ENCODE measurements at regions not wholly inside any gene's neighbourhood (a gene's known extent, or its start where the extent isn't known, plus 50 kb on each side); places are given as distances from the start of the nearest gene placed in this dataset.
"Not testable (repeated sequence)": the region's sequence is repeated elsewhere in the genome, so short reads cannot be mapped to it uniquely, and the experiment has no call there.

DNA sequence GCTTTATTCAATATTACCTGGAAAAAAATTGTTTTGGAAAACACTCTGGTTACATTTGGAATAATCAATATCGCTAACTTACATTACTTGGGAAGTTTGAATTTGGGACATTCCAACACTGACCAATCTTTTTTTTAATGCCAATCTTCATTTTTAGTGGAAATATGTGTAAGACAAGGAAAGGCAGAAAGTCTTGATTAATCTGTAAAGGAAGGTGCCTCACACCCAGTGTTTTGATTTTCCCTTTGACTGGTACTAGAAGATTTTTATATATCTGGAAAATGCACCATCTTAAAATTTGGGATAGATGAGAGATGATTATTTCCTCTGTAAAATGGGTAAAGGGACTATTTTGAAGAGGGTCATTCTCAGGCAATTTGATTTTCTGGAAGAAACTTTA lies 879.2 kb upstream of the ZEB2 start:
- no peak for DNase-seq

DNA sequence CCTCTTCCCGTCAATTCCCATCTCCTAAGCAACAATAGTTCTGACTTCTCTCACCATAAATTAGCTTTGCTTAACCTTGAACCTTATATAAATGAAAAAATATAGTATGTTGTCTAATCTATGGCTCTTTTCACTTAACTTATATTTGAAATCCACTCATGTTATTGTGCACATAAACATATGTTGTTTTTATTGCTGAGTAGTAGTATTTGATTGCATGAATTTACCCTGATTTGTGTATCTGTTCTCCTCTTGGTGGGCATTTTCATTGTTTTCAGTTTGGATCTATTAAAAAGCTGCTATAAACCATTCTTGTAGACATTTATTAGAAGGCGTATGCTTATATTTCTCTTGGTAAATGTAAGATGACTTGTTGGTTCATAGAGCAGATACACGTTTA lies 874.3 kb upstream of the ZEB2 start:
- no peak for DNase-seq

DNA sequence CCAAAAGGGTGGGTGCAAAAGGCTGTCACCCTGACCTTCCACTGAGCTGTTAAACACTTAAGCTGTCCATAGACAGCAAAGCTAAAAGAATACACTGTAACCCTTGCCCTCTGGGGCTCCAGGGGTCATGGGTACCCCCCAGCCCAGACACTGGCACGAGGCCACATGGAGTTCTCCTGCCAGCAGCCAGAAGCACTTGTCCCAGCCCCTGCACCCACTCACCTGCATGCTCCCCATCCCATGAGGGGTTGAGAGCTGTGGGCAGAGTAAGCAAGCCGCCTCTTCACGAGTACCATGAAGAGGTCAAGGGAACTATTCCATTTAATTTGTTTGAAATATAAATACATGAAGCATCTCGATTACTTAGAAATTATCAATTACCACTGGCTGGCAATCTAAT lies 867.1 kb upstream of the ZEB2 start:
- DNase-seq = no peak

DNA sequence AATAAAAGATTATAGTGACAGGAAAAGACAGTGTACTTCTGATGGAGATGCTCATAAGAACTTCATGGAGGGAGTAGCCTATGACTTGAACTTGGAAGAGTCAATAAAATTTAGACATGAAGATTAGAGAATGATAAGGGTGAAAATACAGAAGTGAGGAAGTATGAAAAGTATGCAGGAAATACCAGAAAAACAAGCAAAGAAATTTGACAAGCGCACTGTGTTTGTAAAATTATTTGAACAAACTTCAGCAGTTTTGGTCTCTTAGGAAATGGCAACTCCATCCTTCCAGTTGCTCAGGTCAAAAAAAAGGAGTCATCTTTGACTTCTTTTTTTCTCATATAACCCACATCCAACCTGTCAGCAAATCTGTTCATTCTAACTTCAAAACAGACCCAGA lies 864.0 kb upstream of the ZEB2 start:
- DNase-seq = no peak

DNA sequence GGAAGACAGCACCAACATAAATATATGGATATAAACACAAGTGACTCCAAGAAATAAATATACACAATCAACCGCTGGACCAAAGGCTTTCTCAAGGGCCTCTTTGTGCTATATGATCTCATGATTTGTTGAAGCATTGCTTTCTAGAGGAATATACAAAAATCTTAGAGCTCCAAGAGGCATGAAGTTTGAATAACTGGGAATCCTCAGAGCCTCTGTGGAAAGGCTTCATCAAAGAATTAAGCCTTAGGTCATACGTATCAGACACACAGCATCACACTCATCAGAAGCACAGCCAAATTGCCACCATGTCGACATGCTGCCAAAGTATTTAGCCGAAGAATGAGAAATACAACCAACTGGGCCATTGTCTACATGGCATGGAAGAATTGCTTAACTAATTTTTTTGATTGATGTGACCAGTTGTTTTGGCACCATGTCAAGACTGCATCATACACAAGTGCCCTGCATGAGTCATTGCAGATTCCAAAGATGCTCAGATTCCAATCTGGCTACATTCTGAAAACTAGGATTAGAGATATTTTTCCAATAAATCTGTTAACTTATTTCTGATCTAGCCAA lies 860.6 kb upstream of the ZEB2 start:
- no peak for DNase-seq

DNA sequence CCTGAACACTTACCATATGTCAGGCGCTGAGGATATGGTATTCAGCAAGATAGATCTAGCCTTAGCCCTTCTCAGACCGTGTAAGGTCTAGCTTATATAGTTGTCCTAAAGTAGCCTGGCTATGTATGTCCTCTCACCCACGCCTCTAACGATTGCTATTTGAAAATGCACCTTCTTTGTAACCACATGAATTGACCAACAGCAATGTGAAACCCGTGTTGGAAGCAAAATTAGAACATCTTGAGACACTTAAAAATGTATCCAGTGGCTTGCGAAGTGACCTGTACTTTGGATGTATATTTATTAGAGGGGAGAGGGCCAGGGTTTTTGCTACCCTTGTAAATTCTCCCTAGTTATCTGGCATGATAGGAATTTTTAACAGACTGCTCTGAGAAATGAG lies 860.0 kb upstream of the ZEB2 start:
- no peak for DNase-seq

DNA sequence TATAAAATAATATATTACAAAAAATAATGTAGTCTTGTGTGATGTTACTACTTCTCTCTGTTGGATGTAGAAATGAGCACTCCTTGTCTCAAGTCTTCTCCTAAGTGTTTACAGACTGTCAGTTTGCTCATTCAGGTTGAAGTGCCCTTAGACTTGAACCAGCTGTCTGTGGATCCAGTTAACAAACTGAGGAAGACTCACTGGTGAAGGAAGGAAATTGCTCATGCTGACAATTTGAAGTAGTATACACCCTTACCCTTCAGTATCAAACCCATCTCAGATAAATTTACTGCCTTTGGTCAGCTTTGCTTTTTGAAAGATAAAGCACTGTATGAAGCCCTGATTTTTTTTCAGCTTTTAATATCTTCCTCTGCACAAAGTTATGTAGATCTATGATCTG lies 854.2 kb upstream of the ZEB2 start:
- no peak for DNase-seq

DNA sequence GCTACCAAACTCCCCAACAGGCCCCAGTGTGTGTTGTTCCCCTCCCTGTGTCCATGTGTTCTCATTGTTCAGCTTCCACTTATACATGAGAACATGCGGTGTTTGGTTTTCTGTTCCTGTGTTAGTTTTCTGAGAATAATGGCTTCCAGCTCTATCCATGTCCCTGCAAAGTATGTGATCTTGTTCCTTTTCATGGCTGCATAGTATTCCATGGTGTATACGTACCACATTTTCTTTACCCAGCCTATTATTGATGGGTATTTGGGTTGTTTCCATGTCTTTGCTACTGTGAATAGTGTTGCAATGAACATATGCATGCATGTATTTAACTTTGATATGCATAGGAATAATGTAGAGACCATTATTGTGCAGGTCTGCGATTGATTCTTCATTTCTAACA lies 847.4 kb upstream of the ZEB2 start:
- DNase-seq = not testable (repeated sequence)

DNA sequence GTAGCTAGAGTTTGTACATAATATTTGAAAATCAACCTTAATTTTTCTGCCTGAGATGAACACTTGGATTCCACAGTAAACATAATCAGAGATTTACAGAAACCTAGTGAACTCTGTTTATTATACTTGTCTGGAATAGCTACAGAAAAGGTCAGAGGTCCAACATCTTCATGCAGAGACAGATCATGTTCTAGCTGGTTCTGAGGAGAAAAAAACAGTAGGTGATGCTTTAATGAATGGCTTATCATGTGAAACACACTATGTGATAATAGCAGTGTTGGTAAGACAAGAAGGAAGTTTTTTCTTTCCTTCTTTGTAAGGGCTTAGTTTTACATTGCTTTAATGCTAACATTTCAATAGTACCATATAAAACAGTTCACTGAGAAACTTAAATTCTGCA lies 846.4 kb upstream of the ZEB2 start:
- DNase-seq = no peak

DNA sequence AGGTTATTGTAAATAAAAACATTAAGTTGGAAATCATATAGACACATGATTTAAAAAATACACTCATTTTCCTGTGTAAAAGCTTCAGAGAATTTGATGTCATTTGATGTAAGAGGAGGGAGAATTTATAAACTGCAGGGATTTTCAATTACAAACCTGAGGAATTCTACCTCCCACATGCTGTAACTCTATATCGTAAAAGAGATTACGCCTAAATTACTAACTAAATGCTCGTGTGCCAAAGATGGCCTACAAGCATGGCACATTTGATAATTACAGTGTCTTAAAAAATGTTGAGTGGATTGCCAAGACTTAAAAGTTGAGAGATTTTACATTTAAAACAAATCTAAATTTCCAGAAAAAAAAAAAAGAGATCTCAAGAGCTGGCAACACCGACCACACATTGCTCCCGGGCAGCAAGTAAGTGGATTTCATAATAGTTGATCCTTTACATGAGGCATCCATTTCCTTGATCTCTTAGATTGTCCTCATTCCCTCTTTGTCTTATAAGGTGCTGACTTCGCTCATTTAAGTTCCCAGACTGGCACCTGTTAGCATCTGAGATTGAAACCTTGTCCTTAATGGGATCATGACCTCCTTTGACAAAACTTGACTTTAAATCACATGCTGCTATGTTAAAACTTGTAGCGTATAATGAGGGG lies 840.3 kb upstream of the ZEB2 start:
- DNase-seq = no peak

DNA sequence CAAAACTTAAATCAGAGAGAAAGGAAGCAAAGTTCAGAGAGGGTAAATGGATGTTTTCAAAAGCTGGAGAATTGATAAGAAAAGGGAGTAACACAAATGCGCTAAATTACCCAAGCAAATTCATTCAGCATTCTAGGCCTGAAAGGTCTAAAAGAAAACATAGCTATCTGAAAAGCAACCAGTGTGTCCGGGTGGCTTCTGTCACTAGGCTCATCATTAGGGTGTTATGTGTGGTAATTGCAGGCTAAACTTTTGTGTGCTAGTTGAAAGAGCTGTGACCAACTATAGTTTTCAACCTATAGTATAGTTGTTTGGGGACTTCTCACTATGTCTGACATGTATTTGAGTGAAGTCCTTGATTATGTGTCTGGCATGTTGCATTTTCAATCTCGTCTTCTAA lies 839.6 kb upstream of the ZEB2 start:
- DNase-seq = no peak

DNA sequence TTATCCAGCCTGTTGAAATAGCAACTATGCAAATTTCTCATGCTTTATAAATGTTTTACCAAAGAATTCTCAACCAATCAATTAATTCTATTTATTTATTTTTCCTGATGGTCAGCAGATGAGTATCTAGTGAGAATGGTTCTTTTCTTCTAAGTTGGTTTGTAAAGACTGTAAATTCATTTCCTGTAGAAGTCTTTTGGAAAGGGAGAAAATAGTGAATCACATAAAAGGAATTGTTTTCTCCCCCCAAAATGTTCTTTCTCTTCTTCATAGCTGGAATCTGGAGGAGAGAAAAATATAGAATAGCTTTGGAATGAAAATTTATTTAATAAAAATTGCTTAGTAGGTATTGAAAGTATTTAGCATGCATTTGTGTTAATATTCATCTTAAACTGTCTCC lies 836.1 kb upstream of the ZEB2 start:
- no peak for DNase-seq

DNA sequence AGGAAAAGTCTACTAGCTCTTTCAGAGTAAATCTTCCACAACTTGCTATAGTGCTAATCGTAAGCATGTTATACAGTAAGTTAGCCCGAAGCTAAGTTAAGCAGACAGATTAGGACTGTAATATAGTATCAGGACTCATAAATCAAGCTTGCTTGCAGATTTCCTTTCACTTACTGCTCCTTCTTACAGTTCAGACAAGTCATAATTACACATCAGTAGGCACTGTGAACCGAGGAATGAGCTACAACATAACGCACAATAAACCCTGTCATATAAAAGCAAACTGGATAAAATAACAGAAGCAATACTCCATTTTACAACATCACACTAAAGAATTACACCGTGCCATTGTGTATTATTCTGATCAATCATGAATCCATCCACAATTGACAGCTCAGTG lies 832.6 kb upstream of the ZEB2 start:
- DNase-seq = no peak

DNA sequence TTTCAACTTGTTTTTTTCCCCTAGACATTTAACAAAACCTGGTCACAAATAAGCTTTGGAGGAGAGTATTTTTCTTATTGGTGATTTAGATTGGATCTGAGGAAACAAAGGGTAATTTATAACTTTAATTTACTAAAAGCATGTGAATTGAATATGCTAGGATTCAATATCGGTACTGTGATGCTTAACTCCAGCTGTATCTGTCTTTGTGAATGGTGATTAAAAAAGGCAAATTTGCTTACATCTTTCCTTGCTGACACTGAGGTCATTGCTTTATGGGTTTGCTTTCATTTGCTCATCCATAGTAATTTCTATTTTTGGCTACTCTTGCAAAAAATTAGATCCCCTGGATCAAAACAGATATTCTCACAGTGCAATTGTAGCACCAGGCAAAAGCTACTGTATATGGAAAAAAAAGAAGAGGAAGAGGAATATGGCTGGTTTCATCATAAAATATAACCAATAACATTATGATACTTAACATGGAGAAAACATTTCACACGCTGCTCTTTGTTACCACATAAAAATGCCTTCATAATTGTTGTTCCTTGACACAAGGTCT lies 832.0 kb upstream of the ZEB2 start:
- no peak for DNase-seq

DNA sequence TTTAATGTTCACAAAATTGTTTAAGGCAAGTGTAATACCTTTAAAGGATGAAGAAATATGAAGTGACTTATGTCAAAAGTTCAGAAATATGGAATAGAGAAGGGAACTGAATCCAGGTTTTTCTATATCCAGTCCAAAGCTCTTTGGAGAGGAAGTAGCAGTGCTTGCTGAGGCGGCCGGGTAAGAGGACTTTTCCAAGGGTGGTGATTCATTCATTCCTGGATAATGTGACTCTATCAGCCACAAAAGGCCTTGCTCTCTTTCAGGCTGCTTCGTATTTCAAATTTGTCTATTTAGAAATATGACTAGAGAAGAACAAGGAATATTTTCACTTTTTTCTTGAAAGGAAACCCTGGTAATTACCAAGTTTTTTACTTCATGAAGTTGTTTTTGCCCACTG lies 830.1 kb upstream of the ZEB2 start:
- no peak for DNase-seq

DNA sequence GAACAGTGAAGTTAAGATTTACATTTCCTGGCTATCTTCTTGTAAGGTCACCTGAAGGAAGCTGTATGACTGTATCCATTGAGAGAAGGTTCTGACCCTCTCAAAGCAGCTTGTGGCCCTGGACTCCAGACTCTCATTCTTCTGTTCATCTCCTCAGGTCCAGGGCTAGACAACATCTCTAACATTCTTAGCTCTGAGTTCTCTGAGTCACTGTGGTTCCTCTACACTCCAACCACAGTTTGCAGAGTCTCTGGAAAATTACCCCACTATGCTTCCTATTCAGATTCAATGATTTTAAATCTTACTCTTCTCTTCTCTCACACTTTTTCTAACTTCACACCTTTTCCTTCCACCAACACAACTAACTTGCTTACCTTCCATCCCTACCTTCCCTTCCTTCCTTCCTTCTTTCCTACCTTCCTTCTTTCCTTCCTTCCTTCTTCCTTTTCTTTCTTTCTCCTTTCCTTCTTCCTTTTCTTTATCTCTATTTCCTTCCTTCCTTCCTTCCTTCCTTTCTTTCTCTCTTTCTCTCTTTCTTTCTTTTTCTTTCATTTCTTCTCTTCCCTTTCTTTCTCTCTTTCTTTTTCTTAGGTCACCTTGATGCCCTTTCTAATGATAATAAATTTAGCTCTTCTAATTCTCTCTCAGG lies 824.3 kb upstream of the ZEB2 start:
- DNase-seq = no peak

DNA sequence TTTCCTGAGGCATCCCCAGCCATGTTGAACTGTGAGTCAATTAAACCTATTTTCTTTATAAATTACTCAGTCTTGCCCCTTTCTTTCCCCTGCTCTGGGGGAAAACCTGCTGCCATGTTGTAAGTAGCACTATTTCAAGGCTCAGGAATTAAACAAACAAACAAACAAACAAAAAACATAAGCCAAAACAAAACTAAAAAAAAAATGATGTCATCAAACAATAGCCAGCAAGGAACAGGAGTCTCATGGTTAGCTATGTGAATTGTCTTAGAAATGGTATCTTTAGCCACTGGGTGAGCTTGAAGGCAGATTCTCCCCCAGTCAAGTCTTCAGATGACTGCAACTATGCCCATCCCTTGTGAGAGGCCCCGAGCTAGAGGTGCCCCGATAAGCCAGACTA lies 823.4 kb upstream of the ZEB2 start:
- no peak for DNase-seq

DNA sequence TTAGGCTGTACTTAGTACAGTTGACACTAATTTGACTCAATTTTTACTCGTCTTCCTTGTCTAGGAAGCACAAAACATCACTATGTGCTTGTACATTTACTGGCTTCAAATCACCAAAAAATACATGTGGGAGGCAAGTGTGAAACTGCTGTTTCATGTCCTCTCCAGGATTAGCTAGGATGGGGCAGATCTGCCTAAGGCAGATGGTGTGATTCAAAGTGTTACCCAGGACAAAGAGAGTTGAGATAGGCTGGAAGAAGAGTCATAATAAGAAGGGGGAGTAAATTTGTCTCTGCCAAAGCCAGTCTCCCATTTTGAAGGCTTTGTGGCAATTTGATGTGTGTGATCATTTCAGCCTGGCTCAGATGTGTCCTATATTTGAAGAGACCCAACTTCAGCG lies 821.6 kb upstream of the ZEB2 start:
- no peak for DNase-seq

DNA sequence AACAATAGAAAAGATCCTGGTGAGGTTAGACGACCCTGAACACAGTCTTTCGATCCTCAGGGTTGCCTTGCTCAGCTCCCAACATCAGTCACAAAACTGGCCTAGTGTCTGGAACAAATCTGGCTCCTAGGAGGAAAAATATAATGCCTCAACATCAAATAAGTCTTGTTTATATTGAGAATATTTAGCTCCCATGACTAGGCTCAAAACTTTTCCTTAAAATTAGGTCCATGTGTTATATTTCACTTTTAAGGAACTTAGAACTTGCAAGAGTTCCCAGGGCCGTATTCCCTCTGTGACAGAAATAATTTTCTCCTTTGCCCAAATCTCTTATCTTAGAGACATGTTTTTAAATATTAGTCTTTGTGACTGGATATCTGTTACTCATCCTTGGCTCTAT lies 819.7 kb upstream of the ZEB2 start:
- no peak for DNase-seq

DNA sequence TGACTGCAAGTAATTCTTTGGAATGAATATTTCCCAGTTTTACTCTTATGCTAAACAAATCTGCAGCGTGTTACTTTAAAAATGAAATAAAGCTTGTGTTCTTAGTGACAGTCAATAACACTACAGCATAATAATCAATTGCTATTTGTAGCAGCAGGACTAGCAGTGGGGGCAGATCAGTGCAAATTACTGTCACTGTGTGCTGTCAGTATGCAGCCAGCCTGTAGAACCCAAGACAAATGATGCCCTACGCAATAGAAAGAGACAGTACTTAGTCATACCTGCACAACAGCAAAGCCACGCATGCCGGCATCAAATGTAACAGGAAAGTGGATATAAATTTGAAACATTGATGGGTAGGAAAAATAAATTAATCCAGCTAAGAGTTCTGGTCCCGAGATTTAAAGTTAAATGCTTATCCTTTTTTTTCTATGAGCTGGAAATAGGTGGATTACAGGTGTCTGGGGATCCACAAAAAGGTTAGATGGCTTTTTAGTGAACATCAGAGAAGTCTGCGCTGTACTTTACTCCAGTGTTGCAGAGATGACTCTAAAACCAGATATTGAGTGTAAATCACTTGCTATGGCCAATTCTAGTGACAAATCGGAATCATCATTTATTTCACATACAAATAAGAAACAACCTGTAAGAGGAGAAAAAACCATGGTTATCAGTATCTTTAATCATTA lies 812.4 kb upstream of the ZEB2 start:
- no peak for DNase-seq

DNA sequence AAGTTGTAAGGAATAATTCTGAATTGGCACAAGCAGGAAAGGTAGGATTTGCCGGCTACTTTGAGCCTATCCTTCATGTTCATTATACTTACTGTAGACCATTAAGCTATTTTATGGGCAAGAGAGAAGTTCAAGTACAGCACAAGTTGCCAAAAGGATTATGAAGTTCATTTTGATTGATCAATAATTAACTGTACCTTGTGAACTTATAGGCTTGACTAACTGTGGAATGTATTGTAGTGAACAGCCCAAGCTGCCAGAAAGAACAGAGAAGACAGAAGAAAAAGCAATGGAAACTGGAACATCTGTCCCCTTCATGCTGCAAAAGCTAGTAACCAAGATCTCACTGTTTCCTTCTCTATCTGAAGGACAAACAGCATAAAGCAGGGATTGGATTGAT lies 810.1 kb upstream of the ZEB2 start:
- DNase-seq = no peak

DNA sequence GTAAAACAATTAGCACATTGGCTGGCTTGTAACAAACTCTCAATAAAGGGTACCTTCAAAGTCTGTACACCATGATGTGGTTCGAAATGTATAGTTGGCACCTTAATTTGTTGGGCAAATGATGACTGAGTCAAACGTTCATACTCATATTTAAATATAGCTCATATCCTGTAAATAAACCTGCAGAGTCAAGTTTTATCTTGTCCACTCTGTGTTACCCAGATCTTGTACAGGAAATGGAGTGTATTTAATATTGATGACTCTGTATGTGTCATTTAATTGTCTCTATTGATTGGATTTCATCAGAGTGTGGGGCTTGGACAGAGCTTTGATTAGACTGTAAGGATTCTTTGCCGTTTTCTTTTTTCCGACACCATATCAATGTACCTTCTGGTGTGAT lies 805.6 kb upstream of the ZEB2 start:
- DNase-seq = no peak

DNA sequence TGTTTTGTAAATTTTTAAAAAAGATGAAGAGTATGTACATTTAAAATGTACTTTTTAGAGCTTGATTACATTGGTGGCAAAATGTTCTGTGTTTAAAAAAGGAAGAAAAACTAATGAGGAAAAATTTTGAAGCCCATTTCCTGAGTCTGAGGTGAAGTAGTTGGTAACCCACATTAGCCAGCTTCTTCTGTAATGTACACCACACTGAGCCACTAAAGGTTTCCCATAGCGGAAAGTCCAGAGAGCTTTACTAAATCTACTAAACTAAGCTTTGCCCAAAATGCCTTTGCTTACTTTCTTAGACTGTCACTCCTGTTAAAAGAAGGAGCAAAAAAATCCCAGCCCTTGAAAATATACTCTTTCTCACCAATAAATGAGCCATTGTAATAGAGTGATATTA lies 804.8 kb upstream of the ZEB2 start:
- DNase-seq = no peak

DNA sequence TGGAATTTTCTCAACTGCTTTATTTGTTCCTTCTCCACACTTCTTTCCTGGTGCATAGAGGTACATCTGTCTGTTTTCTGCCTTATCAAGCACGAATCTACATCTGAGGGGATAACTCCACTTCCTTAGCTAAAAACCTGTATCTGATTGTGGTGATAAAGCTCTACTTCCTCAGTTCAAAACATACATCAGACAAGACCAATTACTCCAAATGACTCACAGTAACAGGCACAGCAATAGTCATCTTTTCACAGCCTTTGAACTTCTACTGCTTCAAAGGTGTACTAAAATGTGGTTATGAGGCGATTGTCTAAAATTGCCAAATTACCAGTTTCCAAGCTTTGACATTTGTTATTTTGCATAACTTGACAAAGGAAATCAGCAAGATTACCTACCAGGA lies 803.6 kb upstream of the ZEB2 start:
- no peak for DNase-seq
